OCI-M2 (cell line): ENCODE measurements at regions not wholly inside any gene's neighbourhood (a gene's known extent, or its start where the extent isn't known, plus 50 kb on each side); places are given as distances from the start of the nearest gene placed in this dataset.

ENCODE experiments used
- DNase-seq: peaks from one replicate; lab custom pipeline; 2025; ENCODE audit not compliant: unreplicated experiment; lab: John Stamatoyannopoulos, UW

DNA sequence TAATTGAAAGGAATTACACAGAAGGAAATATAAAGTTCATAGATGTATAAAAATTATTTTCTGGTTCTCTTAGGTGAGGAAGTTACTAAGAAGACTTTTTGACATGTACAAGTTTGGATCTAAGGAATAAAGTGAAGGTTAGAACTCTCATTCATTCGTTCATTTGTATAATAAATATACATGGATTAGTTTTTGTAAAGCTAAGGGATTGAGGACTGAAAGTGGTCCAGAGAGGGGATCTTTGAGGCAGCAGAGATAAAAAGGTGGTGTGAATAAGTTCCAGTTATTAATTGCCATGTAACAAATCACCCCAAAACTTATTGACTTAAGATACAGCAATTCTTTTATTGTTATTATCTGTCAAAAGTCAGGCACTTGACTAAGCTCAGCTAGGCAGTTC lies 110.1 kb upstream of the CELF4 start:
- DNase-seq, result no peak

DNA sequence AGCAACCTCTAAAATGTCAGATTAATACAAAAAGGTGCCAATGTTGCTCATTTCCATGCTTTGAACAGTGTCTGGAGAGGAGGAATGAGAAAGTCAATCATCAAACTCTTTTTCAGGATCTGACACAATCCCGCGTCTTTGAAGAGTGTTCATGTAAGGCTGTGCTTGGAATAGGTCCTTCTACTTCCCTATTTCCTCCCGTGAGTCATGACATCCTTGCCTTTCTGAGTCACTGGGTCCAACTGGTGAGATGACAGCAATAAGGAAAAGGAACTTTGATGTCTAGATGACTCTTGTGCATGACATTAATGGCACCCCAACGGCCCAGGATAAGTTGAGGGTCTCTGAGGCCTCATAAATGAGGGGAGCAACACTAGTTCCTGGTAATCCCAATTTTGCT lies 109.0 kb upstream of the CELF4 start:
- DNase-seq, result no peak

DNA sequence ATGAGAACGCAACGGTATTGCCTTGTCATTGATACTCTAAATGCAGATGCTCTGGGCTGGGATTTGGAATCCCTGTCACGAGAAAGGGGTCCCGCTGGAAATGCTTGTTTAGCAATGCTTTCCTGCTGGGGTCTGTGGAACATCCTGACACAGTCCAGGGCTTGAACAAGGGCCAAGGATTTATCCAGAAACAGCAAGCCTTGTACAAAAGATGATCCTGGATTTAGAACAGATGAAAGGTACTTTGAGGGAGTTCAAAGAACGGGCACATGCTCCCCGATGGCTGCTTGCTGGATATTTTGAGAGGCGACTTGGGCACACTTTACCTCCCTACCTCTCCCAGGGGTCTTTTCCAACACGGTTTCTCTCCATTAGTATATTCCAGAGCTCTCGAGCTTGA lies 108.1 kb upstream of the CELF4 start:
- no peak for DNase-seq

DNA sequence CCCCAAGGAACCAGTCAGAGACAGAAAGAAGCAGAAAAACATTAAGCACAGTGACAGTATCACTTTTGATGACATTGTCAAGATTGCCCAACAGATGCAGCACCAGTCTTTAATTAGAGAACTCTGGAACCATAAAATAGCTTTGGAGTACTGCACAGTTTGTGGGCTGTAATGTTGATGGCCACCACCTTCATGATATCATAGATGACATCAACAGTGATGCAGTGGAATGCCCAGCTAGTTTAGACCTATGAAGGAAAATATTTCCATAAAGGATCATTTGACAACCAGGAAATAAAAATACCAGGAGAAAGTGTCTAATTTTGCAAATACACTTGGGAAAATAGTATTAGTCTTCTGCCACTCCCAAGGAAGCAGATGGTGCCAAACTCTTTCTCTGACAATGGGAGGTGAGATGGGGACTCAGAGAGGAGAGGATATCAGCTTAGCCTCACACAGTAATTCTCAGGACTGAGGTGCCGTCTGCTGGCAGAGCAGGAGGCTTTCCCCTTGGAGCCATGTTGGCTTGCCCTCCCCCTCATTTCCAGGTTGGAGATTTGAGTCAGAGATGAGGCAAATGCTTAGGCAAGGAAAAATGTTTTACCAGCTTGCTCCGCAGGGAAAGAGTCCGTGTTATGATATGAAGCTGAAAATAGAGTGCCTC lies 107.5 kb upstream of the CELF4 start:
- DNase-seq, result no peak

DNA sequence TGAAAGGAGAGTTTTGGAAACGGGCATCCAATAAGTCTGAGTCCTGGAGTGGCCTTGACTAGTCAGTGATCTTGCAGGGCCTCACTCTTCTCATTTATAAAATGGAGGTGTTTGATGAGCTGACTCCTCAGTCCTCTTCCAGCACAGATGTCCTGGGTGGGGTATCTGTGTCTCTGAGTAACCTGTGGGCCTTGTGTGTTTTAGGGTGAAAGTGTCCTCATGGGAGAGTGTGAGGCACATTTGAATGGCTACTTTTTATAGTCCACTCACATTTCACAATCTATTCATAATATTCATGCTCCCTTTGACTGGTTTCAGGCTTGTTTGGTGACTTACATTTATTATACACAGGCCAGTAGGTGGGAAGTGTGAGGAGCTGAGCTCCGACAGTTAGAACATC lies 106.4 kb upstream of the CELF4 start:
- DNase-seq, result no peak

DNA sequence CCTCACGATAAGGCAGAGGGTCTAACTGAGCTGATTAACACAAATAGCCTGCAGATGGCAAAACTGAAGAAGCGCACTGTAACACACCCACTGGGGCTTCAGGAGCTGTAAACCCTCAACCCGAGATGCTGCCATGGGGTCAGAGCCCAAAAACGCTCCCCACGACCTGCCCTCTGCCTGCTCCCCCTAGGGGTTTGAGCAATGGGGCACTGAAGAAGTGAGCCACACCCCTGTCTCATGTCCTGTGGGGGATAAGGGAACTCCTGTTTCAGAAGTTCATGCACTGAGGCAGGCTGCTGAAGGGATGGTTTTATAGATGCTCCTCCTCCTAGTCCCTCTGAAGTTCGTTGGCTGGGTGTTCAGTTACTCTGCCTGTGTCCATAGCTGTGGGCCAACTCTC lies 105.9 kb upstream of the CELF4 start:
- DNase-seq, result no peak

DNA sequence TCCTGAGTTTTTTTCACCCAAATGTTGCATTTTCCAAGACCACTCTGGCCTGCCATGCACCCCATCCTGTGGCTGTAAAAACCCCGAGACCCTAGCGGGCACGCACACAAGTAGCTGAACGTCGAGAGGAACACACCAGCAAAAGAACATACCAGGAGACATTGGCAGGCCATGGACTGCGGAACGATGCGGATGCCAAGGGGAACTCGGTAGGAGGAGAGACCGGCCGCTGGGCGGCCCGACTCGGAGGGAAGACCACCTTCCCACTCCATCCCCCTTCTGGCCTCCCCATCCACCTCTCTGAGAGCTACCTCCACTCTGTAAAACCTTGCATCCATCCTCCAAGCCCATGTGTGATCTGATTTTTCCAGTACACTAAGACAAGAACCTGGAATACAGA lies 105.5 kb upstream of the CELF4 start:
- DNase-seq, result no peak

DNA sequence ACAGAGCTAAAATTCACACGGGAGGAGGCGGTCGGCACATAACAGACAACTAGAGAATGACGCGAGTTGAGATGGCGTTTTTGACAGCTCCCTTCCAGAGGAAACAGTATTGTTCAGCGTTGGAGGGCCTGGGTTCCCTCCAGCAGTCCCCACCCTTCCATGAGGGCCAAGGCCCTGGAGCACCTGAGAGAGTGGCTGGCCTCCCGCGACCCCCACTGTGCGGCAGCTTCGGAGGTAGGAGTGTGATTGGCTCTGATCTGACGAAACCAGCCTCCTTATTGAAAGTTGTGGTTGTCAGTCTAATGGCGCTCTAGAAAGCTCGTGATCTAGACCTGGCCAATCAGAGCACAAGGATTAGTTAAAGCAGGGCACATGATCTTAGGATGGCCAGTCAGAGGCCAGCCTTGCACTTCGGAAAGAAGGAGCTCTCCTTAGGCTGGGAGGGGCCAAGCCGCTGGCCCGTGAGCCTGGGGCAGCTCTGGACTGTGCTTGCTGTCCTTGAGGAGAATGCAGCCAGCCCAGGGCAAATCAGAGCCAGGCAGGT lies 104.5 kb upstream of the CELF4 start:
- DNase-seq, result no peak

DNA sequence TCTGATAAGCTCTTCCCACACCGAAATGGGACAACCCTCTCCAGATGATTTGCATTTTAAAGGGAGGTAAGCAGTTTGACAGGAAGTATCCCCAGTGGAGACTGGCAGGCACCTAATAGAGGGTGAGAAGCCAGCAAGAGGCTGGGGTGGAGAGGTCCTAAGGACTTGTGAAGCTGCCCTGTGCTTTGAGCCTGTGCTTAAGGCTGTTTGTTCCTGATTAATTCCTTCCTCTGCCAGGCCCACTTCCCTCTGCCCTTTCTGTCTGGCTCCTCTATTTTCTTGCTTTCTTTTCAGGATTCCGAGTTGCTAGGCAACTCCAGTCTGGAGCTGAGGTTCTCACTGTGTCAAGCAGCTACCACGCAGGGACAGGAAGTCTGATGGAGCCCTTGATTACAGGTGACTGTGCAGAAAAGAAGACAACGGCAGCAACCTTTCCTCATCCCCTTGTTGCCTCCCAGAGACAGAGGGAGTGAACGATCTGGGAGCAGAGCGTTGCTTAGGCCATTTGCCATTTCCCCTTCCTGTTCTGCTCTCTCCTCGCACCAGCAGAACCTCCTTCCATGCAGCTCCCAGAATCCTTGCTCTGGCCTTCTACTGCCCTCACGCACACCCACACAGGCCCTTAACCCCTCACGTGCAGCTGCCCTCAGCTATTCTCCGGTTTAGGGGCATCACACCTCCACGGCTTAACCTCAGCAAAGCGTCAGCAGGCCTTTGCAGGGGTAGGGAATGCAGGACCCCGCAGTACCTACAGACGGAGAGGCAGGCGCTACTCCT lies 103.6 kb upstream of the CELF4 start:
- no peak for DNase-seq

DNA sequence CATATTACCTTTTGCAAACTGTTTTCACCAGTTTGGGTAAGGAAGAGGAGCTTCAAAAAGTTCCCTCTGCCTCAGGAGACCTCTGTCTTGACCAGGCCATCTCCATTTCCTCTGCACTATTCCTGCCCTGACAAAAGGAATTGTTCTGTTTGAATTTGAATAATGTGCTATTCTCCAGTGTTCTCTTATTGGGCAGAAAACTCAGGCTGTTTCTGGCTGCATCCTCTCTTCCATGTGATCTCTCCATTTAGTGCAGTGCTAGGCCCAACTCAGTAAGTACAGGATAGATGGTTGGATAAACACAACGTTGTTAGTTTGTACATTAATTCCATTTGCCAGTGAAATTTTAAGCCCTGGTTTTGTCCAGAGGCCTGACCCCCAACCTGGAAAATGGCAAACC lies 102.2 kb upstream of the CELF4 start:
- no peak for DNase-seq

DNA sequence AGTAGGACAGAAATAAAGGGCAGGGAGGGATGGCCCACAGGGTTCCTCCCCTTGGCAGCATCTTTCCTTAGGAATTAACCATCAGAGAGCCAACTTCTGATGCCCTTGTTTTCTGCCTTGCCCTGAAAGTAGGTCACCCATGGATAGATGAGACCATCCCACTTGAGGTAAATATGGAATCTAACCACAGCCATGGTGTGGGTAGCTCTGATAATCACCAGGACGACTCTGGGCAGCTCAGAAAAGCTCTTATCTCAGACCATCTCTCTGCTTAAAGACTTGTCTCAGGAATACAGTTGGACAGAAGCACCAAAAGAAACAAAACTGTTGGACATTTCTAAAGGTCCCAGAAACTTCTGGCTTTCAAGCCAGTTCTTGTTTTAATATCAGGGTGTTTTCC lies 101.4 kb upstream of the CELF4 start:
- DNase-seq, result no peak

DNA sequence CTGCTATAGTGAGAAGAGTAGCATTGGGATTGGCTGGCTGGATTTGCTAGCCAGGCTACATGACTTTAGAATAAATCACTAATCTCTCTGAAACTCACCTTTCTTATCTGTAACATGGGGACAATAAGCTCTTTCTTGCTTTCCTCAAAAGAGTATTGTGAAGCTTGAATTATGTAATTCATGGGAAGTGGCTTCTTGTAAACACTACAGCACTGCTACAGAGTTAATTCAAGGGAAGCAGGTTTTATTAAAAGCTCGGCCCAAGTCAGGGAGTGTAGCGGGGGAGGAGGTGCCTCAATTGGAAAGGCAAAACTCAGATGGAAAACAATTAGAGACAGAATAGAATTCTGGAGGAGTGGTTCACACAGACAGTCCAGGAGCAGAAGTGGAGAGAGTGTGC lies 100.9 kb upstream of the CELF4 start:
- DNase-seq, result no peak

DNA sequence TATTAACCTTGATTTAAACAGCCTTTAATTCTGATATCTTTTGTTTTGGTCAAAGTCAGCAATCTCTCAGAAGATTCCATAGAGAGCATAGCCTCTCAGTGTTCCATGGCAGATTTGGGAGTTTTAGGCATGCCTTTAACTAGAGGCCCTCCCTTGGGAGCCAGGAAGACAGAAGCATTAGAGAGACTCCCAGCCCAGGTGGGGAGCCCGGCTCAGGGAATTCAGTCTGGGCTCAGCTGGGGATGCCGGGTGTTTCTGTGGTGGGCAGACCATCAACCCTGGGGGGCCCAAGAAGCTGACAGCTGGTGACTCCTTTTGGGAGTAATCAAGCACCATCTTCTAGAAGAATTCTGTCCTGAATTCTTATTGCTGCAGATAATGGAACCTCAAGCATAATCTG lies 99.7 kb upstream of the CELF4 start:
- DNase-seq, result no peak

DNA sequence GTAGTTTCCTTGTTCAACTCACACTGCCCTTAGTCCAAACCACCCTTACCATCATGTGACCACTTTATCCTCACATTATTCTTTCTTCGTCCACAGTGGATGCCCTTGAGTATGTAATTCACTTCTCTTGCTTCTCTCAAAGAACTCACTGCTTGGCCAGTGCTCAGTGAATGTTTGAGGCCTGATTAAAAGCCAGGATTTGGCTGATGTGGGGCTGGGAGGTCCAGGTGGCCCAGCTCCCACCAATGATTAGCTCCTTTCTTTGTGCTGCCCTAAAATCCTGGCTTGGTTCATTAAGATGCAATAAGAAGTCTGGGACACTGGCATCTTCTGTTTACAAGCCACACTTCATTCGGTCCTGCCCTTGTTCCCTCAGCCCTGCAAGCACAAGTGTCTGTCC lies 97.8 kb upstream of the CELF4 start:
- DNase-seq, result no peak

DNA sequence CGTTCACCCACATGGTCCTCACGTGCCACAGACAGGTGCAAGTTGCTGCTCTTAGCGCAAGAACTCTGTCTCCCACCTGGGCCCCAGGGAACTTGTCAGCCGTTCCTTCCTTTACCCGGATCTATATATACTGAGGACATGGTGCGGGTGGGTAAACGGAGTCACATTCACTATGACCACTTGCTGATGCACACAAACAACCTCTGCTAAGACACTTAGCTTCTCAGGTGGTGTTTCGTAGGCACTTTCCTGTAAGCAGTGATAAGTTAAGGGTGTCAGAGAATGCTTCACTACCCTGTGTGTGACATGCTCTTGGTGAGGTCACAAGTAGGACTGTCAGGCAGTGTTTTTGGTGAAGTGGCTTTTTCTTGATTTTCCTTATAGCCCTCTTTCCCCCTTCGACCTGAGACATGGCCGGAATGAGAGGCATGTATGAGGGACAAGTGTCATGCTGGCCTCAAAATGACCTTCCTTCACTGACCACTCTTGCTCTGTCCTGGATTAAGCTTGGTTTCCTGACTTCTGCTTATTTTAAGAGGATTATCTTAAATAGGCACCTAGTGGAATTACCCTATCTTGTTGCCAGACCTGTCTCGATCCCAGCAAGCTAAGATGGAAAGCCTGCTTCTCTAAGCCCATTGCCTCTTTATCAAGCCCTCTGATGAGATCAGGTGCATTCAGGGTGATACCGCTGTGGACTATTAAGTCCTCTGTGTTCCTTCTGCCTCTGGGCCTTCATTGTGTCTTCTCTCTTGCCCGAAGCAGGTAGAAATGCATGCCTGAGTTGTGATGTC lies 97.1 kb upstream of the CELF4 start:
- no peak for DNase-seq

DNA sequence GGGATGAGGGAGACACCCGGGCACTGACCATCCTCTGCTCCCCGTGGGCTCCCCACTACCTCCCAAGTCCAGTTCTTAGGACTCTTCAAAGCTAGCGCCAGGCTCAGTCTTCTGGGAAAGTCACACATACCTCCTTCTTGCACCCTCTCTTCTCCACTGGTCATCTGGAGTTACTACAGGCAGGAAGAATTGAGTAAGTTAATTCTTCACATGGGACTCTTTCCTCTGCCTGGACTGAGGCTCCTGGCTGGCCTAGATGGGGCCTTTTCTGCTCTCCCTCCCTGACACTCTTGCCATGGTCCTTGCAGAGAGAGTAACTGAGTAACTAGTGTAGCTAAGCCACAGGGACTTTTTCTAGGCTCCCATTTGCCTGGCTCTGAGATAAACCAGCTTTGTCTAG lies 96.5 kb upstream of the CELF4 start:
- no peak for DNase-seq

DNA sequence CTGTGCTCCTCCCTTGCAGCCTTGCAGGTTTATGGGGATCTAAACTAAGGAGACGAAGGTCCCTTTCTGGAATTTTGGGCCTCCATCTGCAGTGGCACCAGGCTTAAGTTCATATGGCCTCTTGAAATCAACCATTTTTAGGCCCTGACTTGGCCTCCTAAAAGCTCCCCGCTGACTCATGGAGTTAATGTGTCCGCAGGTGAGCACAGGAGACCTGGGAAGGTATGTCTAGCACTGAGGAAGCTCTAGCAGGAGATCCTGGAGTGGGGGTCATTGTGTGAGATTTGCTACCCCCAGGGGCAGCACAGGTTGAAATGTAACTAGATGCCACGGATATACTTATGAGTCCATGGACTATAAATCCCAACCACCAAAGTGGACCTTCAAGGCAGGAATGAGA lies 95.9 kb upstream of the CELF4 start:
- DNase-seq, result no peak

DNA sequence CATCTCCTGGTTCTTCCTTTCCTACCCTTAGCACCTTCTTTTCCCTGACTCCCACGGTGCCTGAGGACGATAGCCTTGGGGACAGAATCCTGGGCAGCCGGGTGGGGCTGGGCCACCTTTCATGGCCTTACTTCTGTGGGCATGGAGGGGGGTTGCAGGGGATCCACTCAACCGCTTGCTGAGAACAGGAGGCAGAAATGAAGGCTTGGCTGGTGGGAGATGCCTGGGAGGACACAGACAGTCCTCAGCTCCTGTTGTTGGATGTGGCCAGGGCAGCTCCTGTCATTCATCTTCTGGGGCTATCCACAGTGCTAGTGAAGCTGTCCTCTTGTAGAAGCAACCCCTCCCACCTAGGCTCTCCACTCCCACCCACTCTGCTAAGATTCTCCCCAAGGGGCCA lies 95.5 kb upstream of the CELF4 start:
- no peak for DNase-seq

DNA sequence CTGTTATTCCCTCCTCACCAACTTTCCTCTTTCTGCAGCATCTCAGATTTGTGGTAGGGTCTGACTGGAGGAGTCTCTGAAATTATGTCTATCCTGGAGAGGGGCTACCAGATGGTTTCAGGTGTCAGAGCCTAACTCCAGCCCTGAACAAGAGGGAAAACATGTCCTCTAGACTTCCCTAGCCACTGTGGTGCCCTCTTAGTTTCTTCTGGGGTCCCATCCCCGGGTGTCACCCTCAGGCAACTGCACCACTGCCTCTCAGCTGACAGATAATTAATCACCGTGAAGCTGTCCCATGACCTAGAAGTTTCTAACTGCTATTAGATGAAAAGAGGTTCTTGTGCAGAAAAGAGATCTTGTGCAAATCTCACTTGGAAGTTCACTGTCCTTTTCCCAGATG lies 95.1 kb upstream of the CELF4 start:
- no peak for DNase-seq

DNA sequence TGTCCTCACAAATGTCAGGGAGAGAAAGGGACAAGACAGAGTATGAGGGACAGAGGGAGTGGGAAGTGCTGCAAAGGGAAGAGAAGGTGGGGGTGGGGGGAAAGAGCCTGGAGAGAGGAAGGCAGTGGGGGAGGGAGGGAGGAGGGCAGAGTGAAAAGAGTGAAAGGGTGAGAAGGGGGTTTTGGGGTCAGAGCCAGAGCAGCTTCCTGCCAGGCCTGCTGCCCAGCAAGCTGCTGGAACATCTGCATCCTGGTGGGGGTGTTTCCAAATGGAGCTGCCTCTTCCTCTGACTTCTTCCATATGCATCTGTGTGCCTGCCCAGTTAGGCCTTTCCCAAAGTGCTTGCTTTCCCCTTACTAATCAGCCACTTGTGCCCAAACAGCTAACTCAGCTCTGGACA lies 94.3 kb upstream of the CELF4 start:
- DNase-seq, result no peak

DNA sequence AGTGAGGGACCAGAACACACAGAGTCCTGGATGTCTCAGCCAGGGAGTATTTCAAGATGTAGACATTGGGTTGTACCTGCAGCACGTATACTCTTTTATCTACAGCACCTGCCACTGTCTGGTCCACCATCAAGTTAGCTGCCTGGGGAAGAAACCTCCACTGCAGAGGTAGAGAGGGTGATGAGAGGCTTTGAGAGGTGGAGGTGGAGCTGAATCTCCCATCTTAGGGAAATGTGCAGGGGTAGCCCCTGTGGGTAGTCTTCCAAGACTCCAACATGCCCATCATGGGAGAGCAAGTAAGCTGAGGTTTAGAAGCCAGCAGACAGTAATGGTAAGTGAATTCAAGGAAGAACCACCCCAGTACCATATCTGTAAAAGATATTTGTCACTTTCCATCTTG lies 93.3 kb upstream of the CELF4 start:
- DNase-seq, result no peak

DNA sequence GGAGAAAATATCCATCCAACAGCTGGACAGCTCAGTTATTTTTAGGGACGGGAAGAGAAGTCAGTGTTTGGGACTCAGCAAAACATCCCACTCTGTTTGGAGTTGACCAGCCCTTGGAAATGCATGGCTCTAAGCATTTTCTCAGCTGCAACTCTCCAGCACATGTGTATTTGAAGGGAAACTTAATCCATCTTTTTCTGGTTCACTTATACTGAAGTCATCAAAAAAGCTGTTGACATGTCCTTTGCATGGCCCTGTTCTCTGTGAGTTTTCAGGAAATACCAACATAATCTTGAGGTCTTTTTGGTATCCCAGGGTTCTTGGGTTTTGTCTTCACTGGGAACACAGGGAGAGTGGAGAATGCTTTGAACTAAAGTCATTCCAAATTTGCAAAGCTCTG lies 91.9 kb upstream of the CELF4 start:
- DNase-seq, result no peak
